Glutamatergic neuron (in vitro differentiated cells): ENCODE measurements at regions not wholly inside any gene's neighbourhood (a gene's known extent, or its start where the extent isn't known, plus 50 kb on each side); places are given as distances from the start of the nearest gene placed in this dataset.

ENCODE experiments used
- DNase-seq: peaks from one replicate; pipeline ENCODE4 v3.0.0; 2022
- H3K27ac Mint-ChIP-seq: one replicate; pipeline ENCODE4 v1.8.0; 2020; ENCODE audit warnings: mild to moderate bottlenecking, mixed read lengths, inconsistent platforms; ENCODE audit not compliant: unreplicated experiment
- H3K27me3 Mint-ChIP-seq: one replicate; pipeline ENCODE4 v1.8.0; 2020; ENCODE audit warnings: mild to moderate bottlenecking, moderate library complexity, mixed read lengths, inconsistent platforms; ENCODE audit not compliant: unreplicated experiment
- H3K36me3 Mint-ChIP-seq: one replicate; pipeline ENCODE4 v1.8.0; 2020; ENCODE audit warnings: mild to moderate bottlenecking, mixed read lengths, inconsistent platforms; ENCODE audit not compliant: unreplicated experiment
- H3K4me1 Mint-ChIP-seq: one replicate; pipeline ENCODE4 v1.8.0; 2020; ENCODE audit warnings: mild to moderate bottlenecking, low read depth, mixed read lengths, inconsistent platforms; ENCODE audit not compliant: unreplicated experiment
- H3K4me3 Mint-ChIP-seq: one replicate; pipeline ENCODE4 v1.8.0; 2020; ENCODE audit warnings: mild to moderate bottlenecking, mixed read lengths, inconsistent platforms; ENCODE audit not compliant: unreplicated experiment
- H3K9me3 Mint-ChIP-seq: one replicate; pipeline ENCODE4 v1.8.0; 2020; ENCODE audit warnings: mild to moderate bottlenecking, moderate library complexity, mixed read lengths, inconsistent platforms; ENCODE audit not compliant: unreplicated experiment
- TF ChIP-seq, protein P1 (sequence below): fragments of 200-600 bp; sonication (generic); IDR thresholded peaks from one replicate; pipeline ENCODE4 v1.5.0; 2021; ENCODE audit not compliant: partially characterized antibody, unreplicated experiment

DNA sequence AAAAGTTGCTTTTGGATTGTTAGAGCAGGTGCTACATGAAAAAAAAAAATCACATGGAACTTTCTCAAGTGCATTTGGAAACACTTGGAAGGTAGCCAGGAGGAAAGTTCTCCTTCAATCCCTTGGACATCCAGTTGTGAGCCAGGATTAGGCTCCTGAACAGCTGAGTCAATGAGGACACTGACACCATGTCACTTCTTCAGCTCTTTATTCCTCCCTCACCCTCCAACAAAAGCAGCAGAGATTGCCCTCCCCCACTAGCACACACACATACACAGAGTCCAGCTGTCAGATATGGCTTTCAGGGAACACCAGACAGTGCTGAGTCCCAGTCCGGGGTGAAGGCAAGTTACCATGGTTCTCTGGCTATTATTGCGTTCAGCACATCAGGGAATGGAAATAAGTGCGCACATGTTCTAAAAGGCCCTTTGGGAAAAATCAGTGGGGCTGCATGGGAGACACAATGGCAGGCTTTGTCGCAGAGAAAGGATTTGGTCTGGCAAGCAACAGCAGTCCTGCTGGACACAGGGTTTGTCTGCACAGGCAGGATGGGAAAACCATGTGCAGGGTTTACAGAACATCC, 124.7 kb upstream of the MARCKS start:
- peak; percentile 60 for DNase-seq
- H3K36me3 Mint-ChIP-seq, result no peaks in the 10 kb centered on the region
- TF ChIP-seq, protein P1, sequence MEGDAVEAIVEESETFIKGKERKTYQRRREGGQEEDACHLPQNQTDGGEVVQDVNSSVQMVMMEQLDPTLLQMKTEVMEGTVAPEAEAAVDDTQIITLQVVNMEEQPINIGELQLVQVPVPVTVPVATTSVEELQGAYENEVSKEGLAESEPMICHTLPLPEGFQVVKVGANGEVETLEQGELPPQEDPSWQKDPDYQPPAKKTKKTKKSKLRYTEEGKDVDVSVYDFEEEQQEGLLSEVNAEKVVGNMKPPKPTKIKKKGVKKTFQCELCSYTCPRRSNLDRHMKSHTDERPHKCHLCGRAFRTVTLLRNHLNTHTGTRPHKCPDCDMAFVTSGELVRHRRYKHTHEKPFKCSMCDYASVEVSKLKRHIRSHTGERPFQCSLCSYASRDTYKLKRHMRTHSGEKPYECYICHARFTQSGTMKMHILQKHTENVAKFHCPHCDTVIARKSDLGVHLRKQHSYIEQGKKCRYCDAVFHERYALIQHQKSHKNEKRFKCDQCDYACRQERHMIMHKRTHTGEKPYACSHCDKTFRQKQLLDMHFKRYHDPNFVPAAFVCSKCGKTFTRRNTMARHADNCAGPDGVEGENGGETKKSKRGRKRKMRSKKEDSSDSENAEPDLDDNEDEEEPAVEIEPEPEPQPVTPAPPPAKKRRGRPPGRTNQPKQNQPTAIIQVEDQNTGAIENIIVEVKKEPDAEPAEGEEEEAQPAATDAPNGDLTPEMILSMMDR, result peak; percentile 23
- peak overlapping the region; percentile 75 for H3K4me3 Mint-ChIP-seq
- peaks cover 17% of the 10 kb centered on the region for H3K4me1 Mint-ChIP-seq
- peaks cover 5% of the 10 kb centered on the region for H3K27me3 Mint-ChIP-seq
- peaks cover 9% of the 10 kb centered on the region for H3K9me3 Mint-ChIP-seq
- H3K27ac Mint-ChIP-seq, result peak overlapping the region; percentile 92

DNA sequence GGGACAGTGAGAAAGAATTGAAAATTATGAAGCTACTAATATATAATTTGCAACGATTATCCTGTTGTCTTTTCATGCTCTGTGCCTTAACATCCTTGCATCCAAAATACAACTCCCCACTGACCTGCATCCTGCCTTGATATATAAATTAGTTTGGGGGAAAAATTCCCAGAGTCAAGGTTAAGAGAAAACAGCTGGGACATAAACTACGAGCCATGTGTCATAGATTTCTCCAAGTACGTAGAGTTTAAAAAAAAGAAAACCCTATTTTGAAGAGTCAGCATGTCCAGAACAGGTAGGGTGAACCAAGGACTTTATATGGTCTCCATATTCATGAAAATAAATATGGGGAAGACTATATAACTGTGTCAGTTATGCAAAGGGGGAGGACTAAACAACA, 123.8 kb upstream of the MARCKS start:
- TF ChIP-seq, protein P1, result no peak
- Mint-ChIP-seq H3K27me3 (peaks cover 5% of the 10 kb centered on the region), H3K27ac (peak overlapping the region; percentile 19), H3K36me3 (no peaks in the 10 kb centered on the region), H3K4me1 (peaks cover 17% of the 10 kb centered on the region), H3K4me3 (no peak overlapping the region), H3K9me3 (peaks cover 8% of the 10 kb centered on the region)
- no peak for DNase-seq

DNA sequence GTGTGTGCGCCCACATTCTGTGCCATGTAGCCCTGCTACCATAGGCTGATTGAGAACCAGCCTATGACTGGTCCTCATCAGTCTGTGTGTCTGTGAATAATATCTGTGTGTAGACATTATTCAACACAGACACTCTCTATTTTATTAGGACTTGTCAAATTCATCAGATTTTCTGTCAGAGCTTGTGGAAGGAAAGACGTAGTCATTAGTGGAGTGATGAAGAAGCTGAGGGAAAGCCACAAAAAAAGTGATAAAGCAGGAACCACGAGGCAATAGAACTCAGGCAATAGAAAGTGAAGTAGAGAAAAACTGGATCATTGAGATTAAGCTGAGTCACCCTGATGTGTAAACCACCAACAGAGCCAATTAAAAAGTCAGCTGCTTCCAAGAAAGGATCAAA, 122.2 kb upstream of the MARCKS start:
- H3K9me3 Mint-ChIP-seq, result peaks cover 8% of the 10 kb centered on the region
- no peaks in the 10 kb centered on the region for H3K36me3 Mint-ChIP-seq
- no peak for DNase-seq
- H3K4me1 Mint-ChIP-seq, result peaks cover 17% of the 10 kb centered on the region
- no peak overlapping the region for H3K27ac Mint-ChIP-seq
- no peak overlapping the region for H3K4me3 Mint-ChIP-seq
- TF ChIP-seq, protein P1, result no peak
- peaks cover 5% of the 10 kb centered on the region for H3K27me3 Mint-ChIP-seq

DNA sequence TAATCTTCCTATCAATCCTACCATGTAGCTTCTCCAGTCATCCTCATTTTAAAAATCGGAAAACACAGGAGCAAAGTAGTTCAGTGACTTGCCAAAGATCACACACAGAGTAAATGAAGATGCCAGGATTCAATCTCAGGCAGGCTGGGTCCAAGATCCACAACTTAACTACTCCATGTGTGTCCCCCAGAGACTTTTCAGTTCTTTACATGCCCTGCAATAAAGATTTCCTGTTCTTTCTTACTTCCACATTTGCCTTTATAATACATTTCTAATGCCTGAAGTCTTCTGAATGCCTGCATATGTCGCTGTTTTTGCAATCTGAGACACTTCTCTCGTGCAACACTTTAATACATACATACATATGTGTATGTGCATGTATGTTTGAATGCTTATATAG, 121.7 kb upstream of the MARCKS start:
- H3K27me3 Mint-ChIP-seq, result peaks cover 5% of the 10 kb centered on the region
- H3K4me1 Mint-ChIP-seq, result peaks cover 17% of the 10 kb centered on the region
- H3K9me3 Mint-ChIP-seq, result peaks cover 8% of the 10 kb centered on the region
- H3K27ac Mint-ChIP-seq, result no peak overlapping the region
- no peak overlapping the region for H3K4me3 Mint-ChIP-seq
- TF ChIP-seq, protein P1, result no peak
- no peak for DNase-seq
- H3K36me3 Mint-ChIP-seq, result no peaks in the 10 kb centered on the region

DNA sequence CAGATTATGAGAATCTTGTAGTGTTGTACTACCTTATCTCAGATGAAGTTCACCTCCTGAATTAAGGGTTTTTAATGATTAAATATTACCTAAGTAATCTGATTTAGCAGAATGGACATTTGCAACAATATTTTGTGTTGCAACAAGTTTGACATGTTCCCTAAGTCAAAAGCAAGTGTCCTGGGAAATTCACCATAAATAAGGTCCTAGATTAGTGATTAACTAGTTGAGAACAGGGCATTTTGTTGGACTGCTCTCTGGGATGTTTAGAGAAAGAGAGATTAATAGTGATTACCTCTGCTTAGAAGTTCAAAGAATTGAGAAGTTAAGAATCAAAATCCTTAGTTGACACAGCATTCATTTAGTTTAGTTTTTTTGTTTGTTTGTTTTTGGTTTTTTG, 120.2 kb upstream of the MARCKS start:
- TF ChIP-seq, protein P1, result no peak
- Mint-ChIP-seq H3K4me3 (no peak overlapping the region), H3K27ac (no peak overlapping the region), H3K36me3 (no peaks in the 10 kb centered on the region), H3K9me3 (peaks cover 8% of the 10 kb centered on the region), H3K4me1 (peaks cover 16% of the 10 kb centered on the region), H3K27me3 (peaks cover 5% of the 10 kb centered on the region)
- DNase-seq, result no peak
